GM23338 (cell line): ENCODE measurements at regions not wholly inside any gene's neighbourhood (a gene's known extent, or its start where the extent isn't known, plus 50 kb on each side); places are given as distances from the start of the nearest gene placed in this dataset.
A peak's percentile ranks its signal among the peaks of the same experiment; 100 is the strongest.

Experiments used
- ATAC-seq: fragments of 200-7000 bp; cut with Tn5 transposase; 3 replicates; pipeline ENCODE4 v1.9.1; 2020
- DNase-seq: peaks from one replicate; pipeline ENCODE4 v3.0.0-alpha.2; 2015; ENCODE audit warnings: low spot score
- H2AFZ ChIP-seq: fragments of 200-600 bp; sonication (generic); 2 replicates; pipeline ENCODE4 v1.8.0; 2016; ENCODE audit warnings: antibody characterized with exemption, mild to moderate bottlenecking, moderate library complexity
- H3F3A ChIP-seq: fragments of 200-600 bp; sonication (generic); replicated peaks from 2 replicates; pipeline ENCODE4 v1.8.0; 2017; ENCODE audit warnings: antibody characterized with exemption, mixed run types, low read depth
- H3K27ac ChIP-seq: fragments of 200-600 bp; sonication (generic); 2 replicates; pipeline ENCODE4 v1.6.1; 2016; ENCODE audit warnings: low read depth
- H3K27me3 ChIP-seq: fragments of 200-600 bp; sonication (generic); 2 replicates; pipeline ENCODE4 v1.8.0; 2016; ENCODE audit warnings: mild to moderate bottlenecking, mixed run types, moderate library complexity; ENCODE audit not compliant: insufficient read depth
- H3K36me3 ChIP-seq: fragments of 200-600 bp; sonication (generic); 2 replicates; pipeline ENCODE4 v1.8.0; 2016; ENCODE audit warnings: mild to moderate bottlenecking; ENCODE audit not compliant: insufficient read depth
- H3K4me1 ChIP-seq: fragments of 200-600 bp; sonication (generic); 2 replicates; pipeline ENCODE4 v1.8.0; 2016; ENCODE audit warnings: mild to moderate bottlenecking, moderate library complexity; ENCODE audit not compliant: insufficient read depth
- H3K4me2 ChIP-seq: fragments of 200-600 bp; sonication (generic); 2 replicates; pipeline ENCODE4 v1.7.1; 2017; ENCODE audit warnings: mixed run types
- H3K4me3 ChIP-seq: fragments of 200-600 bp; sonication (generic); 2 replicates; pipeline ENCODE4 v1.6.1; 2016; ENCODE audit warnings: mixed run types
- H3K79me2 ChIP-seq: fragments of 200-600 bp; sonication (generic); replicated peaks from 2 replicates; pipeline ENCODE4 v1.8.0; 2017; ENCODE audit warnings: mild to moderate bottlenecking; ENCODE audit not compliant: insufficient read depth
- H3K9me2 ChIP-seq: fragments of 200-600 bp; sonication (generic); 2 replicates; pipeline ENCODE4 v1.8.0; 2017; ENCODE audit not compliant: insufficient read depth
- H4K20me1 ChIP-seq: fragments of 200-600 bp; sonication (generic); replicated peaks from 2 replicates; pipeline ENCODE4 v1.8.0; 2017; ENCODE audit warnings: mild to moderate bottlenecking; ENCODE audit not compliant: insufficient read depth
- H3K27ac Mint-ChIP-seq: 2 replicates; pipeline ENCODE4 v1.8.0; 2020; ENCODE audit warnings: inconsistent platforms, mild to moderate bottlenecking, moderate library complexity, mixed read lengths
- H3K27me3 Mint-ChIP-seq: 3 replicates; pipeline ENCODE4 v1.8.0; 2022; ENCODE audit warnings: low read depth, mild to moderate bottlenecking, moderate library complexity, mixed read lengths, inconsistent platforms; ENCODE audit not compliant: insufficient read depth, poor library complexity
- H3K36me3 Mint-ChIP-seq: 3 replicates; pipeline ENCODE4 v1.8.0; 2021; ENCODE audit warnings: low read depth, mild to moderate bottlenecking, inconsistent platforms, moderate library complexity, mixed read lengths
- H3K4me1 Mint-ChIP-seq: 3 replicates; pipeline ENCODE4 v1.8.0; 2020; ENCODE audit warnings: mild to moderate bottlenecking, inconsistent platforms, mixed read lengths
- H3K4me3 Mint-ChIP-seq: 3 replicates; pipeline ENCODE4 v1.8.0; 2021; ENCODE audit warnings: moderate library complexity, mild to moderate bottlenecking, inconsistent platforms, mixed read lengths
- H3K9me3 Mint-ChIP-seq: 3 replicates; pipeline ENCODE4 v1.8.0; 2020; ENCODE audit warnings: moderate library complexity, mild to moderate bottlenecking, inconsistent platforms, mixed read lengths
- CREB1 ChIP-seq: fragments of 250-450 bp; sonication (Bioruptor Pico); IDR thresholded peaks from 2 replicates; pipeline ENCODE4 v1.5.0; 2020; ENCODE audit warnings: low read depth, mild to moderate bottlenecking, moderate library complexity
- CTCF ChIP-seq, 2 experiments: fragments of 200-600 bp in 1 of 2; sonication (generic) in 1 of 2; conservative IDR thresholded peaks; 2 replicates each; pipeline versions ENCODE4 v1.5.1 to v1.6.1; 2016 to 2017; ENCODE audit warnings: antibody characterized with exemption in 2 of 2, low read depth in 2 of 2, mild to moderate bottlenecking in 2 of 2, moderate library complexity in 1 of 2
- ETS1 ChIP-seq: IDR thresholded peaks from 2 replicates; pipeline ENCODE4 v1.6.1; 2016; ENCODE audit warnings: antibody characterized with exemption
- EZH2 ChIP-seq: fragments of 200-600 bp; sonication (generic); IDR thresholded peaks from one replicate; pipeline ENCODE4 v1.8.0; 2017; ENCODE audit warnings: antibody characterized with exemption, mild to moderate bottlenecking, low read depth; ENCODE audit not compliant: unreplicated experiment
- EZH2phosphoT487 ChIP-seq: fragments of 200-600 bp; sonication (generic); IDR thresholded peaks from one replicate; pipeline ENCODE4 v1.8.1; 2018; ENCODE audit warnings: antibody characterized with exemption; ENCODE audit not compliant: unreplicated experiment
- JUNB ChIP-seq: IDR thresholded peaks from one replicate; pipeline ENCODE4 v1.6.1; 2016; ENCODE audit warnings: antibody characterized with exemption; ENCODE audit not compliant: unreplicated experiment
- NANOG ChIP-seq: IDR thresholded peaks from 2 replicates; pipeline ENCODE4 v1.6.1; 2016; ENCODE audit warnings: antibody characterized with exemption, borderline replicate concordance
- POLR2AphosphoS5 ChIP-seq: IDR thresholded peaks from 2 replicates; pipeline ENCODE4 v1.6.1; 2016; ENCODE audit warnings: antibody characterized with exemption, low read depth
- REST ChIP-seq: IDR thresholded peaks from one replicate; pipeline ENCODE4 v1.6.1; 2018; ENCODE audit warnings: antibody characterized with exemption; ENCODE audit not compliant: unreplicated experiment
- STAT1 ChIP-seq: IDR thresholded peaks from one replicate; pipeline ENCODE4 v1.6.1; 2016; ENCODE audit warnings: antibody characterized with exemption; ENCODE audit not compliant: unreplicated experiment
- ZNF114 ChIP-seq: fragments of 250-450 bp; sonication (Bioruptor Pico); IDR thresholded peaks from 2 replicates; pipeline ENCODE4 v1.5.0; 2020; ENCODE audit warnings: mild to moderate bottlenecking, moderate library complexity
- ZNF331 ChIP-seq: fragments of 250-450 bp; sonication (Bioruptor Pico); IDR thresholded peaks from 2 replicates; pipeline ENCODE4 v1.5.0; 2020; ENCODE audit warnings: low read depth, mild to moderate bottlenecking, moderate library complexity
- ZNF462 ChIP-seq: fragments of 250-450 bp; sonication (Bioruptor Pico); IDR thresholded peaks from 2 replicates; pipeline ENCODE4 v1.5.0; 2020; ENCODE audit warnings: mild to moderate bottlenecking, moderate library complexity

- no peaks in the 10 kb centered on the region for H3F3A ChIP-seq
- H3K9me2 ChIP-seq: 0 out of 2 replicates have a peak, but pooled peaks cover 4% of the 10 kb centered on the region
- no peaks in the 10 kb centered on the region for H3K36me3 Mint-ChIP-seq
- H3K4me3 Mint-ChIP-seq: no peak overlapping the region
- no peaks in the 10 kb centered on the region for H3K4me1 ChIP-seq
- peak overlapping the region; percentile 76; the same call in 1 of the 2 replicates for H2AFZ ChIP-seq
- no peak overlapping the region for H3K27ac Mint-ChIP-seq
- H3K4me2 ChIP-seq: no peak overlapping the region
- H3K4me1 Mint-ChIP-seq: no peaks in the 10 kb centered on the region; the same call in 2 of the 3 replicates
- H3K9me3 Mint-ChIP-seq: no peaks in the 10 kb centered on the region; the same call in 1 of the 3 replicates
- H3K79me2 ChIP-seq: no peaks in the 10 kb centered on the region
- DNase-seq: no peak
- H4K20me1 ChIP-seq: no peaks in the 10 kb centered on the region
- TF ChIP-seq ZNF331: no peak
- TF ChIP-seq POLR2AphosphoS5: no peak
- TF ChIP-seq NANOG: no peak
- TF ChIP-seq ZNF462: no peak
- no peak for TF ChIP-seq EZH2phosphoT487
- no peak for TF ChIP-seq EZH2
- no peak for TF ChIP-seq STAT1
- TF ChIP-seq JUNB: no peak
- no peak for TF ChIP-seq ETS1
- no peak for TF ChIP-seq ZNF114 (CRISPR knock-in tag)
- no peak for TF ChIP-seq REST
- TF ChIP-seq CTCF (conservative IDR thresholded peaks at IDR 0.05; ENCODE audit: low read depth in 2 of 2): no peak
- TF ChIP-seq CREB1 (CRISPR knock-in tag): no peak
- H3K4me3 ChIP-seq: no peak overlapping the region
- H3K36me3 ChIP-seq: no peaks in the 10 kb centered on the region
- H3K27me3 Mint-ChIP-seq: peaks cover 4% of the 10 kb centered on the region
- H3K27me3 ChIP-seq: no peaks in the 10 kb centered on the region
- no peak for ATAC-seq
- H3K27ac ChIP-seq: no peak overlapping the region
These were observed 63.6 kb upstream of the ERRFI1 start for GRCh38 chr1:8089535-8090228.
